Putamen (tissue), 1 donor: ENCODE measurements at regions not wholly inside any gene's neighbourhood (a gene's known extent, or its start where the extent isn't known, plus 50 kb on each side); places are given as distances from the start of the nearest gene placed in this dataset.
"Not testable (repeated sequence)": the region's sequence is repeated elsewhere in the genome, so short reads cannot be mapped to it uniquely, and the experiment has no call there.

Source experiments
- DNase-seq: peaks from one replicate; pipeline ENCODE4 v3.0.0-alpha.2; 2016; ENCODE audit warnings: low spot score

GRCh38 chr9:90457386-90458190, 185.0 kb downstream of the DIRAS2 start:
- no peak for DNase-seq

DNA sequence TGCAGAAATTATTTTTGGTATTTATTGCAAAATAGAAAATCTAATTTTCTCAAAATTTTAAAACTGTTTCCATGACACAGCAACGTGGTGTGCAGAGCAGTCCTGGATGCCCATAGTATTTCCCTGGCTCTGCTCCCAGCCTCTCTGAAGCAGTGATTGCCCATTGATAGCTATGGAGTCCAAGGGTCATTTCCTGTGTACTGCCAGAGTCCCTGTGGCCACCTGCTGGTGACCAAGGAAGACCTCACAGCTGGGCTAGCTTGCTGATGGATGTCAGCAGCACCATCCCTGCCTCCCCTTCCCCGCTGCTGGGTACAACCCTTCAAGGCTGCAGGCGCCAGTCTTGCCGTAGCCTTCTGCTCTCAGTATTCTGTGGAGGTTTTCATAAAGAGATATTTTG, 184.1 kb downstream of the DIRAS2 start:
- DNase-seq, result no peak

DNA sequence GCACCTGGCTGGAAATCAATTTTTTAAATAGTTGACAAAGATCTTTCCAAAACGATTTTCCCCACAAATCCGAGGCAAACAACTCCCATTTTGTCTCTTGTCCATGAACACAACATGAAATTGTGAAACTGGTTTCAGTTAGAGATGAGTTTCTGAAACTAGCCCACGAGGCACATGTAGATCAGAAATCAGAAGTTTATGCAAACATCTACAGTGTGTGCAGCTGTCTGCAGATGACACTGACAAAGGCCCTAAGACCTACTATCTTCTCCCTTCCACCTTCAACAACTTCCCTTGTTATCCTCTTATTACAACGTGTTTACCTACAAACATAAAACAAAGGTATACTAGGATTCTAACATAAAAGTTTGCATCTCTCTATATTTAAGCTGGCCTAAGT, 183.3 kb downstream of the DIRAS2 start:
- no peak for DNase-seq

DNA sequence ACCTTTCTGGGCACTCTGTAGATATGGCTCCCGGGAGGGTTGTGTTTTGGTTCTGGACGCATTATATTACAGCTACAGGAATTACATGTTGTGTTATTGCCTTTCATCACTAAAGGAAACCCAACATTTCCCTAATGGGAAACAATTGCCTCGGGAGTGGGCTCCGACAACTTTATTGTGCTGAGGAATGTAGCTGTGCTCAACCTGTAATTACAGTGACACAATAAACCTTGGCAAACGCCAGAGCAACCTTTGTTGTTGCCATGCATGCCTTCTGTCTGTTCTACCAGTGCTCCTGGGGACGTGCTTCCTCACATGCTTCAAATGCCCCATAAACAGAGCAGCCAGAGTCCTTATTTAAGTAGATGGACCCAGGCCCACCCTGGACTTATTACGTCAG, 182.4 kb downstream of the DIRAS2 start:
- DNase-seq, result no peak

GRCh38 chr9:90464978-90465377, 177.6 kb downstream of the DIRAS2 start:
- no peak for DNase-seq

GRCh38 chr9:90466441-90466840, 176.2 kb downstream of the DIRAS2 start:
- DNase-seq, result no peak

DNA sequence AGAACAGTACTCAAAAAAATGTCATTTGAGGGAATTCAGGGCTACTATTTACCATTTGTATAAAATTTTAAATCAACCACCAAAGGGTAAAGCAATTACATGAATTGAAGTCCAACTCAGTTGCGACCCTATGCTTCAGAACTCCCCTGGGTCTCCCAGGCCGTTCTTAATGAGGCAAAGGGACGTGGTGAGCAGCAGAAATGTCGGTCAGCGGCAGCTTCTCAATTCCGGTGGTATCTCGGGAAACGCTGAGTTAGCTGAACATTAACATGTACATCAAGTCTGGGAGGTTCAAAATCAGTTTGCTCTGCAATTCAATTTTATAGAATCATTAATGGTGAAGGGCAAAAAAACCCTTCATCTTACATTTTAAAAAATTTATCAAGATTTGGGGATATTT, 173.2 kb downstream of the DIRAS2 start:
- DNase-seq, result no peak

GRCh38 chr9:90469865-90470387, 172.7 kb downstream of the DIRAS2 start:
- no peak for DNase-seq

- DNase-seq, result no peak
Observed at GRCh38 chr9:90476058-90476457, 166.6 kb downstream of the DIRAS2 start.

DNA sequence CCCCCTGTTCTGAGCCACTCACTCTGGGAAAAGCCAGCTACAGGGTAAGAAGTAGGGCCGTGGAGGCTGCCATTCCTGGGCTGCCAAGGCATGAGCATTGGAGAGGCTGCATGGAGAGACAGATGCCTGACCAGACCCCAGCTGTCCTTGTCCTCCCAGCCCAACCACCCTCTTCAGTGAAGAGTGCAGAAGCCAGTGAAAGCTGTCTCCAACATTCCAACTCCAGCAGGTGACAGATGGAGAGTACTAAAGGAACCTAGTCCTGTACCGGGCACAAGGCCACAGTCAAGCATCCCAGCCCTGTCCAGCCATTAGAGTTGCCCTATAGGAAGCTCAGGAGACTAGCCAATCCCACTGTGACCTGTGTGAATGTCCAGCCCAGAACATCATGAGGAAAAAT, 165.1 kb downstream of the DIRAS2 start:
- no peak for DNase-seq

DNA sequence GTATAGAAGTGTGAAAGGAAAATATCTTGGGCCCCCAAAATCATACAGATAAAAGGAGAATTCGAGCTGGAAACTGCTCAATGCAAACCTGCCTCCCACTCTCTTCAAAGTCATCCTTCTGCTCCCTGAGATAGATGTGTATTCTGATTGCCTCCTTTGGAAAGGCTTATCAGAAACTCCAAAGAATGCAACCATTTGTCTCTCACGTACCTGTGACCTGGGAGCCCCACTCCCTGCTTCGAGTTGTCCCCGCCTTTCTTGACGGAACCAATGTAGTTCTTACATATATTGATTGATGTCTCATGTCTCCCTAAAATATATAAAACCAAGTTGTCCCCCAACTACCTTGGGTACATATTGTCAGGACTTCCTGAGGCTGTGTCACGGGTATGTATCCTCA, 163.8 kb downstream of the DIRAS2 start:
- no peak for DNase-seq

DNA sequence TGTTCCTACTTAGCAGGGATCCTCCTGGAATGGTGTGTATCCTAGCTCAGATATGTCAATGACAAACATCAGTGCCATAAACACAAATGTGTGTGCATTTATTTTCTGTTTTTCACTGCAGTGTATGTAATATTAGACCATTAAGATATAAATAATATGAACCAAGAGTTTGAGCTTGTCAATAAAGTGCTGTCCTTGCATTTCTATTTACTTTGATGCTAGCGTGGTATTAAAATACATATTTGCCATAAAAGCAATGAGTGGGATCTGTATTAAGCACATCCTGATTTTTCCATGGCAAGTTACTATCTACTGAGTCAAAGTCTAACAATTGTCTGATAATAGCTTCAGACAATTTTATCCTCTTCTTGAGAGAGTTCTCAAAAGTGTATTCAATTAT, 157.6 kb downstream of the DIRAS2 start:
- no peak for DNase-seq

DNA sequence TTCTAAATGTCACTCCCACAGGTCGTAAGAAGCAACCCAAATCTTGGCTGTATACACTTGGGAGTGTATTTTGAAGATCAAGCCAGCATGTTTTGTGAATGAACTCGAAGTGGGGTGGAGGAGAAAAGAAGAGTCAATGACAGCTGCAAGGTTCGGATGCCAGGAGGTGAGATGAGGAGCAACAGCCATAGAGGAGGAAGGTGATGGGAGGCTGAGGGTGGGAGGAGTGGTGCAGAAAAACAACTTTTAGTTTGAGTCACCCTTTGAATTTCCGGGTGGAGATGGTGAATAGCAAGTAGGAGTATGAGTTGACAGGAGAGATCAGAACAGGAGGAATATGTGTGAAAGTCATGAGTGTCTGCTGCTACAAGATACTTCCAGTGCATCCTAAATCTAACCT, 153.6 kb downstream of the DIRAS2 start:
- DNase-seq, result peak; percentile 46

- no peak for DNase-seq
Observed at GRCh38 chr9:90499761-90500160, 142.9 kb downstream of the DIRAS2 start.

DNA sequence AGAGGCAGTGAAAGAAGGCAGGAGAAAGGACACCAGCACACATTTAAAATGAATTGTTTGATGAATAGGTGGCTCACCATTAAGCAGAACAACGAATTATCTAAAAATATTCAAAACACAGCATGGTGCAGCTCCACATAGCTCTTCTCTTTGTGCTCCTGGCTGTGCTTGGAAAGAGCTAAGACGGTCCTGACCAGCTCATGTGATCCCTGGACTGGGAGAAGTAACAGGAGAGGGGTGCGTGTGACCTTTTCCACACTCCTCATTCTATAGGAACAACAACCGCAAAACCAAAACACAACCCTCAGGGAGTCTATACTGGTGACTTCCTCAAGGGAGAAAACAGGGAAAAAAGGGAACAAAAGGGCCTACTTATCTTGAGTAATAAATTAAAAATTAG, 140.5 kb downstream of the DIRAS2 start:
- DNase-seq, result no peak

DNA sequence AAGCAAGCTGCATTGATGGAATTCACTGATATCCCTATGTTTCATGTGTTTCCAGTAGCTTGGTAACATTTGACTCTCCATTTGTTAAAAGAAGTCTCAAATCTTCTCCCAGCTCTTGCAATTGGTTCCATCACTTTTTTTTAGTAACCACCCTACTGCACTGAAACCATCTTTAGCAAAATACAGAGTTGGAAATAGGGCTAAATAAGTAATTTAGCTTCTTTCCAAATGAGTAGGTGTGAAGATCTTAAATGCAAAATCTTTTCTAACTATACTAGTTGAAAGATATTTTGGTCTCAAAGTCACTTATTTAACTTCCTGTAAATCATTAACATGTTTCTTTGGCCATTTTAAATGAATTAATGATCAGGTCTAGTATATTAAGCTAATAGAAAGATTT, 138.1 kb downstream of the DIRAS2 start:
- DNase-seq, result no peak

GRCh38 chr9:90505695-90506094, 136.9 kb downstream of the DIRAS2 start:
- DNase-seq, result no peak

- DNase-seq, result not testable (repeated sequence)
Observed at GRCh38 chr9:90506402-90506801, 136.2 kb downstream of the DIRAS2 start.

- no peak for DNase-seq
Observed at GRCh38 chr9:90507621-90508020, 135.0 kb downstream of the DIRAS2 start.

GRCh38 chr9:90508940-90509339, 133.7 kb downstream of the DIRAS2 start:
- DNase-seq, result no peak

DNA sequence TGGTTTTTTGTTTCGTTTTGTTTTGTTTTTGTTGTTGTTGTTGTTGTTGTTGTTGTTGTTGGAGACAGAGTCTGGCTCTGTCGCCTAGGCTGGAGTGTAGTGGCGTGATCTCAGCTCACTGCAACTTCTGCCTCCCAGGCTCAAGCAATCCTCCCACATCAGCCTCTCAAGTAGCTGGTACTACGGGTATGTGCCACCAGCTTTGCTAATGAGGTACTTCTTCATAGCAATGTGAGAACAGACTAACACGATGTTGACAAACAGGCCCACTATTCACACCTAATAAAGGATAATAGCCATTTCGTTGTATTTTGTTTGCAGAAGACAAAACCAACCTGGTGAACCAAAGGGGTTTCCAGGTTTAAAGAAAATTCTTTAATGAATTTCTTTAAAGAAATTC, 130.9 kb downstream of the DIRAS2 start:
- DNase-seq, result no peak

- DNase-seq, result no peak
Observed at GRCh38 chr9:90514877-90515276, 127.7 kb downstream of the DIRAS2 start.

DNA sequence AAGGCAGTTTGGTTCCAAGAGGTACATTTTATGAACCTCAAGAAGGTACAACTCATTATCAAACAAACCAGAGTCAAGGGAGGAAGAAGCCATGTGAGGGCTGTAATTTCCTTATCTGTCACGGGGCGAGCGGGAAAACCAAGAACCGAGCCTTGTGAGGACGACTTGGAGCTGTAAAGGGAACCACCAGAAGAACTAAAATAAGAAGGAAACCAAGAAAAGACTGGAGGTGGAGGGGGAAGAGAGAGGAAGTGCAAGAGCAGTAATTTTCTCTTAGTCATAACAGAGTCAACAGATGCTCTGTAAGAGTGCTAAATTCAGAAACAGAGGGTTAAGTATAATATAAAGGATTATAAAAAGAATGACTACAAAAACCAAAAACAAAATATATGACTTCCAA, 127.1 kb downstream of the DIRAS2 start:
- peak; percentile 29 for DNase-seq

GRCh38 chr9:90517103-90517502, 125.5 kb downstream of the DIRAS2 start:
- DNase-seq, result no peak
